Vagina (tissue), 2 donors: ENCODE measurements at regions not wholly inside any gene's neighbourhood (a gene's known extent, or its start where the extent isn't known, plus 50 kb on each side); places are given as distances from the start of the nearest gene placed in this dataset.
"Not testable (repeated sequence)": the region's sequence is repeated elsewhere in the genome, so short reads cannot be mapped to it uniquely, and the experiment has no call there.

Source experiments
- CTCF ChIP-seq, 3 experiments: fragments of 450-650 bp in 2 of 3; fragments of 200-600 bp in 1 of 3; sonication (generic) in 1 of 3; IDR thresholded peaks; one replicate each; pipeline ENCODE4 v1.5.1; 2017 to 2019; ENCODE audit warnings: antibody characterized with exemption in 3 of 3, mild to moderate bottlenecking in 2 of 3, moderate library complexity in 2 of 3
- POLR2A ChIP-seq, 2 donors: fragments of 450-650 bp; IDR thresholded peaks; one replicate each; pipeline ENCODE4 v1.6.1; 2017; ENCODE audit warnings: antibody characterized with exemption in 2 of 2, mild to moderate bottlenecking in 2 of 2, moderate library complexity in 2 of 2

GRCh38 chr9:94425312-94425711, 96.9 kb upstream of the NUTM2F start:
- not testable (repeated sequence) for TF ChIP-seq POLR2A, CTCF (IDR thresholded peaks at IDR 0.05)
